Left renal pelvis (tissue), 4 donors: ENCODE measurements at regions not wholly inside any gene's neighbourhood (a gene's known extent, or its start where the extent isn't known, plus 50 kb on each side); places are given as distances from the start of the nearest gene placed in this dataset.

Source experiments
- DNase-seq, 4 donors: peaks; one replicate each; pipeline ENCODE4 v3.0.0-alpha.2; 2013; ENCODE audit warnings: low read depth in 4 of 4, low spot score in 3 of 4

DNA sequence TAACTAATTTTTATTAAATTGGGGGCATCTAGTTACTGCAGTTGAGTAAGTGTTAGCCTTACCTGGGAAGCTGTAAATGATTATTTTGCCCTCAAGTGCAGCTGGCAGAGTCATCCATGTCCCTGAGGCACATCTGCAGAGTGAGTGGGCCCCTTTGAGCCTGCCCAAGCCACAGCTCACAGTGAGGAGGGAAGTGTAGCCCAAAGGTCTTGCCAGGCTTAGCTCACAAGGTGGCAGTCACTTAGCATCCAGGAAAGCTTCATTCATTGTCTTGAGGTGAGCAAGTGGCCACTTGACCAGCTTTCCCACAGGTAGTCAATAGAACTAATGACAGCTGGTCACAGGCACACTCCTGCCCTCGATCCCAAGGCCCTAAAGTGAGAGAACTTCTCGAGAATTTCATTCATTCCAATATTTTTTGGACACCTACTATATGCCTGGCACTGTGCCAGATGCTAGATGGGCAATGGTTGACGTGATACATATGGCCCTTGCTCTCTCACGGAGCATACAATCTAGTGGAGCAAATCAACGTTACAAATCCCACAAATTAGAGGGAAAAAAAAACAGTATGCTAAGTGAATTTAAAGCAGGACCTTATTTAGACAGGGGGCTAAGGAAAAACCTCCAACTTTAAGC lies 163.3 kb upstream of the IL12A start:
- DNase-seq = no peak

GRCh38 chr3:159828542-159828943 lies 160.1 kb upstream of the IL12A start:
- DNase-seq = no peak

- no peak for DNase-seq
Observed at GRCh38 chr3:159829056-159829455, 159.6 kb upstream of the IL12A start.

- DNase-seq = no peak
Observed at GRCh38 chr3:159829539-159830227, 159.0 kb upstream of the IL12A start.

DNA sequence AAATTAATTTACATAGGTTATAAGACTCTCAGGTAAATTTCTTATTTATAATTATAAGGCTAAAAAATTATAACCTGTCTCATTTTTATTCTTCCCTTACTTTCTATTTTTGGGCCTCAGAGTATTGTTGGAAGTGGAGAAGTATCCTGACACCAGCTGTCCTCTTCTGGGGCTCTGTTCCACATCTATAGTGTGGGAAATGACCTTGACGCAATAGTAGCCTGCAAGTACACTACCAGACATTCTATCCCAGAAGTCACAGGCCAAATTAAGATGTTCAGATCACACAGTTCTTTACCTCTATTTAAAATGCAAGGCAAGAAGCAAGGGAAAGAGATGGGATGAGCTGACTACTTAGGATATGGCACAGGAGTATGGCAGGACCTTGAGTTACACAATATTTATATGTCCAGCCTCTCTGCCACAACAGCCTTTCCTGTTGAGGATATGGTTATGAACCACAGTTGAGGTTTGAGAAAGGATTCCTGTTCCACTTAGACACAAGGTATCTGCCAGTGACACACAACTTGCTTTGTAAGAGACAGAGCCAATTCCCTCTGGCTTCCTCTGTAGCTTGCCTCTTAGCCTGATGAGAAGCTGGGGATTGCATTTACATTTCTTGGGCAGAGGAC lies 158.0 kb upstream of the IL12A start:
- no peak for DNase-seq

DNA sequence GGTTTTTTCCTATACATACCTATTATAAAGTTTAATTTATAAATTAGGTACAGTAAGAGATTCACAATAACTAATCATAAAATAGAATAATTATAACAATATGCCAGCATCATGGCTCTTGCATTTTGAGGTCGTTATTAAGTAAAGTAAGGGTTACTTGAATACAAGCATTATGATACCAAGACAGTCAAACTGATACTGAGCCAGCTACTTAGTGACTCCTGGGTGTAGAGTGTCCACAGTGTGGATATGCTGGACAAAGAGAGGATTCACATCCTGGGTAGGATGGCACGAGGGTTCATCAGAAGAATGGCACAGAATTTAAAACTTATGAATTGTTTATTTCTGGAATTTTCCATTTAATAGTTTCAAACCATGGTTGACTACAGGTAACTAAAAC lies 157.2 kb upstream of the IL12A start:
- DNase-seq = no peak

GRCh38 chr3:159832024-159832423 lies 156.6 kb upstream of the IL12A start:
- no peak for DNase-seq

GRCh38 chr3:159835126-159835525 lies 153.5 kb upstream of the IL12A start:
- no peak for DNase-seq

DNA sequence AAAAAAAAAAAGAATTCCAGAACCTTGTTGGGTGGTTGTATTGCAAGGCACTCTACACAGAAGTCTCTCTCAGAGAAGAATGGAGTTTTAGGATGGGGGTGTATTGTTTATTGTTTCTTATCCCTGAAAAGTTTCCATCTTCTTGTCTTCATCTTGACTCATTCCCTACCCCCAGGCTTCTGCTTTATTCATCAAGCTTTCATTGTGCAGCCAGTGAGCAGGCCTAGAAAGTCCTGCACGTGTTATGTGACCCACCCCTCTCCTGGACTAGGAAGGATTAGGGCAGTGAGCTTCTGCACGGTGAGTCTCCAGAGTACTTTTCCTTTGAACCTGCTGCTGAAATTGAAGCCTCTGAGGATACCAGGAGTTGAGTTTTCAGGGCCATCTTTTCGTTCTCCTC lies 150.9 kb upstream of the IL12A start:
- DNase-seq = no peak

DNA sequence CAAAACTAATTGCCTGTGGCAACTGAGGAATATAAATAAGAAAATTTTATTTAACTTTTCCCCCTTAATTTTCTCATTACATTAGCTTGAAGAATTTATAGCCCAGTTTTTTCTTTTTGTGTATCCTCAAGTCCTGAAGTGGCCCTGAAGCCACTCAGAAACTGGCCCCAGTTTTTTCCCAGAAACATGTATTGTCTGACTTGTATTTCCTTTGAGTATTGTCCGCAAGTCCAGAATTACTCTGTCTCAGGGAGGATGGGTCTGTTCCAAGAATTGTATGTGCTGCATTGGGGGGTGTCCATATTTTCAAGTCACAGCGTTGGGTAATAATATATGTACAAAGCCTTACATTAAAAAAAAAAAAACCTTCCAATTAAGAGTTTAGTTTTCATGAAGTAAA lies 149.7 kb upstream of the IL12A start:
- no peak for DNase-seq

DNA sequence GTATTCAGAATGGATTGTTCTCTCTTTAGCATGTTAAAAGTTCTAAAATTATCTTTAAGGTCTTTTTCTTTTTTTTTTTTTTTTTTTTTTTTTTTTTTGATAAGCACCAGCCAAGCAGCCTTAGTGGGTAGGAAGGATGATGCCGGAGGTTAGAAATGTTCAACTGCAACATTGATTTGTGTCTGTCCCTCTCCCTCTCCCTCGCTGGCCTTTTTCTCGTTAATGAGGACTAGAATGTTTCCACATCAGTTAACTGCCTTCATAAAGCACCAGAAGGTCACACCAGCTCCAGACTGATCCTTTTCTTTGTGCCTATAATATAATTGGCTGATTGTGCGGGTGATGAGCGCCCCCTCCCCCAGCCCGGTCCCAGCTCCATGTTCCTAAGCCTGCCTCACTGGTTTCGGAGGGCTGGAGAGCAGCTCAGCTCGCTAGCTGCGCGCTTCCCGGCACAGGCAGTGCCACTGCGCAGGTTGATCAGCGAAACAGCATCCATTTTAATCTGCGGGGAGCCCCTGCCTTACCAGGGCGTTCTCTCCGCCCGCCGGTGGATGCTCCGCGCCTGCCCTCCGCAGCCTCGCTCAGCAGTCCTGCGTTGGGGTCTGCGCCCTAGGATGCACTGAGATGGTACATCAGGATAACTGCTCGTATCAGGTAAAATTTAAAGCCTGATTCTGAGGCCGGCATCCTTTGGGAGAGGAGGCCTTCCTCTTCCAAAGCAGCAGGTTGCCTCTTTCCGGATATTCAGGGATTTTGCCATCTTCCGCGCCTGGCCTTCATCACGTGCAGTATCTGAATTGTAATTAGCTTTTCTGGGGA lies 148.9 kb upstream of the IL12A start, which contains the start of gene SCHIP1:
Gene SCHIP1, plus strand, starts transcription at position 301 of the 819 bp plus-strand sequence.
- no peak for DNase-seq

GRCh38 chr3:159840703-159841299 lies 147.8 kb upstream of the IL12A start:
- no peak for DNase-seq

GRCh38 chr3:159841766-159842165 lies 146.9 kb upstream of the IL12A start:
- no peak for DNase-seq

DNA sequence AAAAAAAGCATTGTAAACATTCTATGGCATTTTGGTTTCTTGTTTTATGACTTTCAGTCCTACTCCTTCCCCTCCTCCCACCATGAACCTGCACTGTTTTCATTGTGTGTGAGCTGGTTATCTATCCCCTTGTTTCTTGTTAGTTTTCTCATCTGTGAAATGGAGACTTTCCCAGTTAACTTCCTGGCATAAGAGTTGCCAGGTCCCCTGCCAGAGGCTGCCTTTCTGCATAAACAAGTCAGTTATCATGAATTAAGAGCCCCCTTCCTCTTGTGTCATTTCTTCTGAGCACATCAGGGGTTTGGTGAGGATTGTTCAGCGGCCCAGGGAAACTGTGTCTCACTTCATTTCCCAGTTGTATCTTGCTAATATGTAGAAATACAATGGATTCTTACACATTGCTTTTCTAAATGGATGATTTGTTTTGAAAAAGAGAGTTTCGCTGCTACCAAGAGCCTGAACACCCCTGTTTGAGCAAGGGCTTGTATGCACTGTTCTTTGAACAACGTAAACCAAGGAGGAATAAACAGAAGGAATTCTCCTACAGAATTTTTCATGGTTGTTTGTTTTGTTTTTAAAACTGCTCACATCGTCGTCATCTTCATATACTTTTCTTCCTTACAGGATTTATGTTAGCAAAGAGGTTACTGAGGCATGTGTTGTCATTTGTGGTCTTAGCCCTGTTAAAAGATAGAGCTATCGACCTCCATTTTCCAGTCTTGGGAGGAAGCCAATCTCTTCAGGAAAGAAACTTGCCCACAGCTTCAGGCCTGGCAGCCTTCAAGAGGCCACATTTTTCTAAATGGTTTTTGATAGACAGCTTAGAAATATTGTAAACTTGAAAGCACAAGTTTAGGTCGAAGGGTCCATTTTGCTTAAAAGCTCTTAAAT lies 144.6 kb upstream of the IL12A start:
- DNase-seq = no peak

DNA sequence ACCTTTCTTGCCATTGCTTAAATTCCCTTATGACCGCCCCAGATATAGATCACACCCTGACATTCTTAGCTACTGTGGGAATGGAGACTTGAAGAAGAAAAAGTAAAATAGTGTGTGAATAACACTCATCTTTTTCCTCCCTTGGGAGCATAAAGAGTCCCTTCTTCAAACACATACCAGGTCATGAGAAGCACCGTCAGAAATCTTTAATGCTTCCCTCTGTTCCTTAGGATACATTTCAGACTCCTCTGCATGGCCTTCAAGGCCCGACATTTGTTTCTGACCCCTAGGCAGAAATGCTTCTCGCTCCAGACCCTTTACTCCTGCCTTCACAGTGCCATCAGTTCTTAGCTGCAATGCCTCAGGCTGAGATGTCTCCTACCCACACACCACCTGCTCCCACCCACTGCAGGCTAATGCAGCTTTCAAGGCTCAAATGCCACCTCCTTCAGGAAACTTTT lies 143.8 kb upstream of the IL12A start:
- DNase-seq = no peak

GRCh38 chr3:159845737-159846136 lies 142.9 kb upstream of the IL12A start:
- DNase-seq = no peak

- no peak for DNase-seq
Observed at GRCh38 chr3:159846255-159846654, 142.4 kb upstream of the IL12A start.

DNA sequence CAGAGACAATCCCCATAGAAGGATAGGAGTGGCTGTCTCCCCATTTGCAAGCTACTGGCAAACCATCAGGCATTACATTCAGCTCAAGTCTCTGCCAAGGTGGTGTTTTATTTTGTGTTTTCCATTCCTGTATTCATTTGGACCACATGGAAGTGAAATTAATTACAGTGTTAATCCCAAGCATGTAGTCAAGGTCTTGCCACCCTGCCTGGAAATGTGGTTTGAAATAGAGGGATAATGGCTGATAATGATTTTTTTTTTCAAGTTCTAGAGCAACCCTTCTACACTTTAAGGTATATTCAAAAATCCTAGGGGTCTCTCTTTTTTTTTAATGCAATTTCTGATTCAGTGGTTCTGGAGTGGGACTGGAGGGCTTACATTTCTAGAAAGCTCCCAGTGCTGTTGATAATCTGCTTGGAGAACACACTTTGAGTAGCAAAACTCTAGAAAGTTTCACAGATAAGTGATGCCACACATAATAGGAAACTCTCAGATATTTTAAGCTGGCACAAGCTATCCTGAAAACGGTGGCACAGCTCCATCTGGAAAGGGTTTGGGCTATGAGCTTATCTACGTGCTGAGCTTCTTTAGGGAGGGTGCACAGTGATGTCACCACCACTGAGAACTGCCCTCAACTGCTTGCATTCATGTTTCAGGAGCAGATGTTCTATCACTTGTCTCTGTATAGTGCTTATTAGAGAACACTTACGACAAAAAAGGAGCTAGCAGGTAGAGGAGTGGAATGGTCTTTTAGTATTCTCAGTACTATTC lies 140.1 kb upstream of the IL12A start:
- DNase-seq = no peak

GRCh38 chr3:159850481-159850880 lies 138.2 kb upstream of the IL12A start:
- DNase-seq = no peak
